ENCODE measurements at regions not wholly inside any gene's neighbourhood (a gene's known extent, or its start where the extent isn't known, plus 50 kb on each side); places are given as distances from the start of the nearest gene placed in this dataset.

- DNase-seq (ENCODE audit: low read depth, low spot score) = no peak
- POLR2A ChIA-PET = no interaction called here
- CTCF ChIA-PET = no interaction called here
- TF ChIP-seq, protein P1, sequence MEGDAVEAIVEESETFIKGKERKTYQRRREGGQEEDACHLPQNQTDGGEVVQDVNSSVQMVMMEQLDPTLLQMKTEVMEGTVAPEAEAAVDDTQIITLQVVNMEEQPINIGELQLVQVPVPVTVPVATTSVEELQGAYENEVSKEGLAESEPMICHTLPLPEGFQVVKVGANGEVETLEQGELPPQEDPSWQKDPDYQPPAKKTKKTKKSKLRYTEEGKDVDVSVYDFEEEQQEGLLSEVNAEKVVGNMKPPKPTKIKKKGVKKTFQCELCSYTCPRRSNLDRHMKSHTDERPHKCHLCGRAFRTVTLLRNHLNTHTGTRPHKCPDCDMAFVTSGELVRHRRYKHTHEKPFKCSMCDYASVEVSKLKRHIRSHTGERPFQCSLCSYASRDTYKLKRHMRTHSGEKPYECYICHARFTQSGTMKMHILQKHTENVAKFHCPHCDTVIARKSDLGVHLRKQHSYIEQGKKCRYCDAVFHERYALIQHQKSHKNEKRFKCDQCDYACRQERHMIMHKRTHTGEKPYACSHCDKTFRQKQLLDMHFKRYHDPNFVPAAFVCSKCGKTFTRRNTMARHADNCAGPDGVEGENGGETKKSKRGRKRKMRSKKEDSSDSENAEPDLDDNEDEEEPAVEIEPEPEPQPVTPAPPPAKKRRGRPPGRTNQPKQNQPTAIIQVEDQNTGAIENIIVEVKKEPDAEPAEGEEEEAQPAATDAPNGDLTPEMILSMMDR (IDR thresholded peaks at IDR 0.05; ENCODE audit: insufficient read depth, low read length, missing control alignments) = no peak
- no peak overlapping the region for H3K4me3 ChIP-seq (ENCODE audit: low read depth, low read length)
These were observed 110.2 kb upstream of the CPHXL start for GRCh38 chr16:75836347-75837010.

GRCh38 chr16:75837264-75837663, 111.0 kb upstream of the CPHXL start:
- CTCF ChIA-PET = no interaction called here
- TF ChIP-seq, protein P1 (IDR thresholded peaks at IDR 0.05; ENCODE audit: insufficient read depth, low read length, missing control alignments) = no peak
- DNase-seq (ENCODE audit: low read depth, low spot score) = no peak

DNA sequence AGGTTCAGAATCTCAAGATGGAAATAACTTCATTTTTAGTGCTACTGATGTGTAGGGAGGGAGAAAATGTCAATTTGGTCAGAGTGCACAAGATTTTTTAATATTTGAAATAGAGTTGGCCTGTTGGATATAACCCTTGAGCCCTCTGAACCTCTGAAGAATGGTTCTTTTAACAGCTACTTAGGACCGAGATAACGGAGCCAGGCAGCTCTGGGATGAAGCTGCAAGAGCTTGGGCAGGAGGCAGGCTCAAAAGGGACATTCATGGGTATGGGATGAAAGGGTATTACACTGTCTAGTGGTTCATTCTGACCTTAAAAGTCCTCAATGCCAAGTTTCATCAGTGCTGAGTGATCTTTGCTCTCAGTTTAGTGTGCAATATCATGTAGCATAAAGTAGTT, 111.4 kb upstream of the CPHXL start:
- TF ChIP-seq, protein P1 (IDR thresholded peaks at IDR 0.05; ENCODE audit: insufficient read depth, low read length, missing control alignments) = no peak
- ChIA-PET POLR2A (no interaction called here), CTCF (no interaction called here)
- no peak for DNase-seq (ENCODE audit: low read depth, low spot score)
- no peak overlapping the region for H3K4me3 ChIP-seq (ENCODE audit: low read depth, low read length)

More at GRCh38 chr16:75837264-75837663, 111.0 kb upstream of the CPHXL start:
- H3K4me3 ChIP-seq (ENCODE audit: low read depth, low read length) = no peak overlapping the region
- POLR2A ChIA-PET = no interaction called here

DNA sequence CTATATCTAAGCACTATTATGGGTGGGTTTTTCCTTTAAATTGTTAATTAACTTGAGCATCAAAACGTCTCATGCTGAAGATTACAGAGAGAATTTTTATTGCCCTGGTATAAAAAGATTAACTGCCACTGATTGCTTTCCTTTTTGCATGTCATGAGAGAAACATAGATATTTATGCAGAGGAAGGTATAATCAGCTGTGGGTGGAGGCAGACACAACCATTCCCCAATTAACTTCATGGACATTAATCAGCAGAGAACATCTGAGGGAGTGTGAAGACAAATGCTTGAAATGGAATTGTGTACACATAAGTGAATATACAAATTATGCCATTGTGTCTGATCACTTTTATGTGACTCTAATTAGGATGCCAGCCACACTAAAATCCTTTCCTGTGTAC, 115.2 kb upstream of the CPHXL start:
- ChIA-PET POLR2A (no interaction called here), CTCF (no interaction called here)
- no peak for DNase-seq (ENCODE audit: low read depth, low spot score)
- no peak overlapping the region for H3K4me3 ChIP-seq (ENCODE audit: low read depth, low read length)
- TF ChIP-seq, protein P1 (IDR thresholded peaks at IDR 0.05; ENCODE audit: insufficient read depth, low read length, missing control alignments) = no peak

GRCh38 chr16:75847172-75847571, 120.9 kb upstream of the CPHXL start:
- TF ChIP-seq, protein P1 (IDR thresholded peaks at IDR 0.05; ENCODE audit: insufficient read depth, low read length, missing control alignments) = no peak
- ChIA-PET POLR2A (no interaction called here), CTCF (no interaction called here)
- no peak for DNase-seq (ENCODE audit: low read depth, low spot score)
- no peak overlapping the region for H3K4me3 ChIP-seq (ENCODE audit: low read depth, low read length)

- CTCF ChIA-PET = no interaction called here
- no peak for DNase-seq (ENCODE audit: low read depth, low spot score)
- TF ChIP-seq, protein P1 (IDR thresholded peaks at IDR 0.05; ENCODE audit: insufficient read depth, low read length, missing control alignments) = no peak
- POLR2A ChIA-PET = no interaction called here
- H3K4me3 ChIP-seq (ENCODE audit: low read depth, low read length) = no peak overlapping the region
These were observed 127.9 kb upstream of the CPHXL start for GRCh38 chr16:75854152-75854551.

All from AG04449 (cell line).